GM12878 (cell line): ENCODE measurements at regions not wholly inside any gene's neighbourhood (a gene's known extent, or its start where the extent isn't known, plus 50 kb on each side); places are given as distances from the start of the nearest gene placed in this dataset.

Experiments used
- ATAC-seq: fragments of 200-7000 bp; cut with Tn5 transposase; 3 replicates; pipeline ENCODE4 v1.9.1; 2020; ENCODE audit warnings: mild to moderate bottlenecking, moderate library complexity
- BruUV-seq: library from RNA; stranded (reverse); fragments of 400-500 nt; replicated peaks from 2 replicates; lab custom pipeline; 2021; lab: Mats Ljungman, UMichigan
- CTCF ChIA-PET: fragments of 300-600 bp; sonication (Branson Sonifier 250); formaldehyde crosslinking; extraction: SDS; loops from one replicate; lab custom pipeline; 2021; ENCODE audit warnings: inconsistent platforms; lab: Yijun Ruan, JAX
- POLR2A ChIA-PET: fragments of 350-600 bp; formaldehyde crosslinking; extraction: SDS; loops from one replicate; lab custom pipeline; 2021; ENCODE audit warnings: inconsistent platforms; lab: Charles Lee
- RAD21 ChIA-PET: fragments of 300-600 bp; sonication (Branson Sonifier 250); formaldehyde crosslinking; loops from one replicate; lab custom pipeline; 2023; ENCODE audit warnings: antibody characterized with exemption; ENCODE audit not compliant: unreplicated experiment; lab: Charles Lee
- SMC1A ChIA-PET: fragments of 300-600 bp; sonication (Branson Sonifier 250); formaldehyde crosslinking; loops from one replicate; lab custom pipeline; 2023; ENCODE audit not compliant: unreplicated experiment, uncharacterized antibody; lab: Charles Lee
- DNase-seq: peaks from one replicate; pipeline ENCODE4 v3.0.0-alpha.2; 2011; ENCODE audit warnings: low read depth, low spot score
- FAIRE-seq: peaks from 3 replicates; lab custom pipeline; 2011; peaks lifted over from hg19 to GRCh38; lab: Jason Lieb, UNC
- H2AFZ ChIP-seq: 2 replicates; pipeline ENCODE4 v1.6.0; 2011; ENCODE audit warnings: low read depth, low read length, control low read depth; ENCODE audit not compliant: control insufficient read depth
- H3K27ac ChIP-seq: 2 replicates; pipeline ENCODE4 v1.5.1; 2011; ENCODE audit warnings: control low read depth; ENCODE audit not compliant: control insufficient read depth, insufficient read depth
- H3K27me3 ChIP-seq, 2 experiments: replicated peaks in 1 of 2; 2 replicates each; pipeline versions ENCODE4 v1.6.0 to v1.6.1; 2011; ENCODE audit warnings: low read length in 1 of 2; ENCODE audit not compliant: control insufficient read depth in 2 of 2, insufficient read depth in 2 of 2
- H3K36me3 ChIP-seq, 2 experiments: 2 replicates each; pipeline ENCODE4 v1.5.1; 2011; ENCODE audit warnings: low read length in 1 of 2; ENCODE audit not compliant: control insufficient read depth in 2 of 2, insufficient read depth in 2 of 2
- H3K4me1 ChIP-seq: 2 replicates; pipeline ENCODE4 v1.6.1; 2011; ENCODE audit warnings: mild to moderate bottlenecking, low read length, moderate library complexity, mixed read lengths; ENCODE audit not compliant: control insufficient read depth, insufficient read depth
- H3K4me2 ChIP-seq: 2 replicates; pipeline ENCODE4 v1.6.0; 2011; ENCODE audit warnings: control low read depth; ENCODE audit not compliant: control insufficient read depth, insufficient read depth
- H3K4me3 ChIP-seq: fragments of 200-600 bp; sonication (generic); 2 replicates; pipeline ENCODE4 v1.5.1; 2016
- H3K79me2 ChIP-seq: 2 replicates; pipeline ENCODE4 v1.6.0; 2011; ENCODE audit warnings: low read length; ENCODE audit not compliant: control insufficient read depth, insufficient read depth
- H3K9ac ChIP-seq: 2 replicates; pipeline ENCODE4 v1.8.0; 2011; ENCODE audit warnings: low read length, control low read depth, mixed read lengths; ENCODE audit not compliant: control insufficient read depth, insufficient read depth
- H3K9me3 ChIP-seq: replicated peaks from 3 replicates; pipeline ENCODE4 v1.5.1; 2011; ENCODE audit warnings: mild to moderate bottlenecking, low read length; ENCODE audit not compliant: control insufficient read depth, insufficient read depth
- H4K20me1 ChIP-seq: 2 replicates; pipeline ENCODE4 v1.6.0; 2011; ENCODE audit not compliant: control insufficient read depth, insufficient read depth
- CEBPB ChIP-seq, 2 experiments: fragments of 150-350 bp in 1 of 2; IDR thresholded peaks; 2 replicates each; pipeline ENCODE4 v1.6.1; 2012 to 2014; ENCODE audit warnings: low read depth in 2 of 2, low read length in 2 of 2, borderline replicate concordance in 1 of 2, inconsistent platforms in 1 of 2
- CHD2 ChIP-seq: IDR thresholded peaks from 2 replicates; pipeline ENCODE4 v1.6.1; 2011; ENCODE audit warnings: low read depth, low read length, improper control_type of control experiment, borderline replicate concordance
- FOS ChIP-seq: IDR thresholded peaks from 3 replicates; pipeline ENCODE4 v1.6.1; 2011; ENCODE audit warnings: borderline replicate concordance; ENCODE audit not compliant: insufficient read length; ENCODE audit errors: extremely low read depth
- IRF3 ChIP-seq: fragments of 450-650 bp; IDR thresholded peaks from 2 replicates; pipeline ENCODE4 v1.6.1; 2014; ENCODE audit warnings: mild to moderate bottlenecking
- KLF5 ChIP-seq: fragments of 450-650 bp; IDR thresholded peaks from 2 replicates; pipeline ENCODE4 v1.6.1; 2014; ENCODE audit warnings: mild to moderate bottlenecking; ENCODE audit not compliant: partially characterized antibody
- MAX ChIP-seq: IDR thresholded peaks from 2 replicates; pipeline ENCODE4 v1.6.1; 2012; ENCODE audit warnings: low read depth, low read length, improper control_type of control experiment
- POLR2A ChIP-seq: IDR thresholded peaks from 2 replicates; pipeline ENCODE4 v1.6.1; 2011; ENCODE audit warnings: low read depth, mild to moderate bottlenecking, low read length
- POLR2AphosphoS5 ChIP-seq: IDR thresholded peaks from 2 replicates; pipeline ENCODE4 v1.6.1; 2011; ENCODE audit warnings: mild to moderate bottlenecking, low read length, inconsistent platforms
- POU2F2 ChIP-seq: IDR thresholded peaks from 3 replicates; pipeline ENCODE4 v1.6.1; 2011; ENCODE audit warnings: low read depth, mild to moderate bottlenecking, low read length, borderline replicate concordance
- RCOR1 ChIP-seq: conservative IDR thresholded peaks from 2 replicates; pipeline ENCODE4 v1.6.1; 2012; ENCODE audit warnings: low read depth, low read length, improper control_type of control experiment
- STAT1 ChIP-seq: fragments of 450-650 bp; conservative IDR thresholded peaks from 2 replicates; pipeline ENCODE4 v1.6.1; 2014; ENCODE audit warnings: antibody characterized with exemption, mild to moderate bottlenecking
- TARDBP ChIP-seq: IDR thresholded peaks from 2 replicates; pipeline ENCODE4 v1.6.1; 2016; ENCODE audit warnings: borderline replicate concordance
- TCF12 ChIP-seq: IDR thresholded peaks from 2 replicates; pipeline ENCODE4 v1.6.1; 2011; ENCODE audit warnings: low read depth, mild to moderate bottlenecking, low read length
- ZNF207 ChIP-seq: fragments of 450-650 bp; IDR thresholded peaks from 2 replicates; pipeline ENCODE4 v1.6.1; 2014; ENCODE audit warnings: antibody characterized with exemption, mild to moderate bottlenecking, borderline replicate concordance
- WGBS: methylation state at CpG from one replicate; pipeline ENCODE4 v1.1.6; 2016; ENCODE audit warnings: low lambda C conversion rate; ENCODE audit not compliant: insufficient replicate concordance, insufficient coverage; ENCODE audit errors: missing lambda C conversion rate; 5-methylcytosine and 5-hydroxymethylcytosine counted together
- in situ Hi-C: fragments of 300-500 bp; cut with MboI; formaldehyde crosslinking; loops from 9 replicates; pipeline ENCODE4 v1.14.3; 2018; ENCODE audit warnings: mixed read lengths
- intact Hi-C: fragments of 100-400 bp; cut with micrococcal nuclease; formaldehyde crosslinking; loops from one replicate; pipeline ENCODE4 v1.14.2; 2022; ENCODE audit not compliant: unreplicated experiment
- TF ChIP-seq, protein P1 (sequence below): fragments of 450-650 bp; formaldehyde crosslinking; IDR thresholded peaks from 2 replicates; pipeline ENCODE4 v1.4.0; 2020; ENCODE audit warnings: mild to moderate bottlenecking, moderate library complexity

DNA sequence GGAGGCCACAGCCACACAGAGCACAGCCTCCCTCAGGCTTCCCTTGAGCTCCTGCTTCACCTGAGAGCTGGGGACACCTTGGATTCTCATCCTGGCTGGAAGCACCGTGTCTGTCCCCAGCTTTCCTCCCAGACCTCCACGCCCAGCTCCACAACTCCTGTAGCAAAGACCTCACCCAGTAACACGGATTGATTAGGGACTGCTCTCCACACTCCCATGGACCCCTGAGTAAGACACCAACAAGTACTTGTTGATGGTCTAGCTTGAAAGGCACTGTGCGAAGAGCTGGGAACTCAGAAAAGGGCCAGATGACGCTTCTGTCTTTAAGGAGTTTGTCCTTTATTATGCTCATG lies 109.6 kb downstream of the DLL1 start:
- Histone ChIP-seq H4K20me1 (no peaks in the 10 kb centered on the region), H3K4me1 (no peaks in the 10 kb centered on the region), H3K27ac (no peak overlapping the region), H3K4me2 (no peak overlapping the region), H3K9me3 (no peaks in the 10 kb centered on the region; the same call in 2 of the 3 replicates), H3K36me3 (no peaks in the 10 kb centered on the region), H3K4me3 (no peak overlapping the region), H3K79me2 (no peaks in the 10 kb centered on the region), H3K27me3 (no peaks in the 10 kb centered on the region), H3K9ac (no peak overlapping the region), H2AFZ (no peak overlapping the region)
- POLR2A ChIA-PET = no interaction called here
- intact Hi-C loops = no loop called here
- ATAC-seq (no peak), FAIRE-seq (no peak), DNase-seq (no peak)
- SMC1A ChIA-PET = no interaction called here
- WGBS = 21% methylated on average over 5 of the region's 5 CpGs
- BruUV-seq = no TSS peak
- in situ Hi-C loops = no loop called here
- CTCF ChIA-PET = no interaction called here
- TF ChIP-seq POU2F2 (no peak), RCOR1 (no peak), FOS (no peak), TCF12 (no peak), CEBPB (IDR thresholded peaks at IDR 0.05; ENCODE audit: borderline replicate concordance in 1 of 2, low read depth in 2 of 2, low read length in 2 of 2) (no peak), MAX (no peak), CHD2 (no peak), ZNF207 (no peak), POLR2A (no peak), KLF5 (no peak), STAT1 (no peak), POLR2AphosphoS5 (no peak), TARDBP (no peak), IRF3 (no peak)
- TF ChIP-seq, protein P1, sequence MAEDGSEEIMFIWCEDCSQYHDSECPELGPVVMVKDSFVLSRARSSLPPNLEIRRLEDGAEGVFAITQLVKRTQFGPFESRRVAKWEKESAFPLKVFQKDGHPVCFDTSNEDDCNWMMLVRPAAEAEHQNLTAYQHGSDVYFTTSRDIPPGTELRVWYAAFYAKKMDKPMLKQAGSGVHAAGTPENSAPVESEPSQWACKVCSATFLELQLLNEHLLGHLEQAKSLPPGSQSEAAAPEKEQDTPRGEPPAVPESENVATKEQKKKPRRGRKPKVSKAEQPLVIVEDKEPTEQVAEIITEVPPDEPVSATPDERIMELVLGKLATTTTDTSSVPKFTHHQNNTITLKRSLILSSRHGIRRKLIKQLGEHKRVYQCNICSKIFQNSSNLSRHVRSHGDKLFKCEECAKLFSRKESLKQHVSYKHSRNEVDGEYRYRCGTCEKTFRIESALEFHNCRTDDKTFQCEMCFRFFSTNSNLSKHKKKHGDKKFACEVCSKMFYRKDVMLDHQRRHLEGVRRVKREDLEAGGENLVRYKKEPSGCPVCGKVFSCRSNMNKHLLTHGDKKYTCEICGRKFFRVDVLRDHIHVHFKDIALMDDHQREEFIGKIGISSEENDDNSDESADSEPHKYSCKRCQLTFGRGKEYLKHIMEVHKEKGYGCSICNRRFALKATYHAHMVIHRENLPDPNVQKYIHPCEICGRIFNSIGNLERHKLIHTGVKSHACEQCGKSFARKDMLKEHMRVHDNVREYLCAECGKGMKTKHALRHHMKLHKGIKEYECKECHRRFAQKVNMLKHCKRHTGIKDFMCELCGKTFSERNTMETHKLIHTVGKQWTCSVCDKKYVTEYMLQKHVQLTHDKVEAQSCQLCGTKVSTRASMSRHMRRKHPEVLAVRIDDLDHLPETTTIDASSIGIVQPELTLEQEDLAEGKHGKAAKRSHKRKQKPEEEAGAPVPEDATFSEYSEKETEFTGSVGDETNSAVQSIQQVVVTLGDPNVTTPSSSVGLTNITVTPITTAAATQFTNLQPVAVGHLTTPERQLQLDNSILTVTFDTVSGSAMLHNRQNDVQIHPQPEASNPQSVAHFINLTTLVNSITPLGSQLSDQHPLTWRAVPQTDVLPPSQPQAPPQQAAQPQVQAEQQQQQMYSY (CRISPR knock-in tag) = no peak
- RAD21 ChIA-PET = no interaction called here
